Hematopoietic multipotent progenitor cell treated with erythropoietin and hydrocortisone succinate and interleukin-3 and kit ligand, for 6 days (in vitro differentiated cells): ENCODE measurements at regions not wholly inside any gene's neighbourhood (a gene's known extent, or its start where the extent isn't known, plus 50 kb on each side); places are given as distances from the start of the nearest gene placed in this dataset.
"Not testable (repeated sequence)": the region's sequence is repeated elsewhere in the genome, so short reads cannot be mapped to it uniquely, and the experiment has no call there.

Experiments used
- DNase-seq: peaks from one replicate; pipeline ENCODE4 v3.0.0-alpha.2; 2015

DNA sequence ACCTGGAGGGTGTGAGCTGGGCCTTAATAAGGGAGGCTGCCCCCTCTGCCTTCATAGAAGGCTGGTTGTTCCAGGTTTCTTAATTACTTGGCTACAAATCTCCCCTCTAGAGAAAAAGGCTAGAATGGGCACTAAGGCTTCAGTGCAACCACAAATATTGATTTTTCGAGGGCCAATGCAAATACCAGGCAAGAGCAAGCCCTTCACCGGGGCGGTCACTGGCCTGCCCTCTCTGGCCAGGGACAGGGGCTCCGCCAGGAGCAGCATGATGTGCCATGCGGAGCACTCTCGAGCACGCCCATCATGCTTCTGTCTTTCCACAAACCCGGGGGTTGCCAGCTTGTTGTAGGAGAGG lies 127.8 kb upstream of the SPACA7 start:
- no peak for DNase-seq

DNA sequence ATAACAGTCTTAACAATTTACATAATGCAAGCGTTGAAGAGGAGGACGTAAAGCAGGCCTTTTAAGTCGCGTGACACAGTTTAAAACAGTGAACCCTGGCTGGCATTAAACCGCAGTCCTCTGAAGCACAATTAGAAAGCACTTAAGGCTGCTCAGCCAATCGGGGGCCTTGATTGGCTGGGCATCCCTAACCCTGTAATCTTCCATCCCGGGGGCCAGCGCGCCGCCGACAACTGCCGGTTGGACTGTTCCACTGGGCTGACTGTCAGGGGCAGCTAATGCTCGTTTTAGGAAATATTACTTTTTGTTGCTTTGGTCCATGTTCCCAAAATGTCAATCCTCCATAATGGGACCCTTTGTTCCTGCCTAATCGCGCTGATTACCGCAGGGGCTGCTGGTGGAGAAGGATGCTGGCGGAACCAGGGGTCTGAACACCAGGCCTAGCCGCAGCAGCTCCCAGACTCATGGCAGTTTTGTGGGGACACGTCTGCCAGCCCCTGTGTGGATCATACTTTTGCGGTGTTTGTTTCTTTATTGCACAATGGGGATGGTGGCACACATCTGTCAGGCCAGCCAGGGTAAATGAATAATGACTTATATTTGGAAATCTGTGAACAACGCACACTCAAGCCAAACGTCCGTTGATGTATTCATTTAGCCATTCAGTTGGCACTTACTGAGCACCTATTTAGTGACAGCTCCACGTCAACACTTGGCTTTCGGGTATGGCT lies 127.1 kb upstream of the SPACA7 start:
- DNase-seq = no peak

DNA sequence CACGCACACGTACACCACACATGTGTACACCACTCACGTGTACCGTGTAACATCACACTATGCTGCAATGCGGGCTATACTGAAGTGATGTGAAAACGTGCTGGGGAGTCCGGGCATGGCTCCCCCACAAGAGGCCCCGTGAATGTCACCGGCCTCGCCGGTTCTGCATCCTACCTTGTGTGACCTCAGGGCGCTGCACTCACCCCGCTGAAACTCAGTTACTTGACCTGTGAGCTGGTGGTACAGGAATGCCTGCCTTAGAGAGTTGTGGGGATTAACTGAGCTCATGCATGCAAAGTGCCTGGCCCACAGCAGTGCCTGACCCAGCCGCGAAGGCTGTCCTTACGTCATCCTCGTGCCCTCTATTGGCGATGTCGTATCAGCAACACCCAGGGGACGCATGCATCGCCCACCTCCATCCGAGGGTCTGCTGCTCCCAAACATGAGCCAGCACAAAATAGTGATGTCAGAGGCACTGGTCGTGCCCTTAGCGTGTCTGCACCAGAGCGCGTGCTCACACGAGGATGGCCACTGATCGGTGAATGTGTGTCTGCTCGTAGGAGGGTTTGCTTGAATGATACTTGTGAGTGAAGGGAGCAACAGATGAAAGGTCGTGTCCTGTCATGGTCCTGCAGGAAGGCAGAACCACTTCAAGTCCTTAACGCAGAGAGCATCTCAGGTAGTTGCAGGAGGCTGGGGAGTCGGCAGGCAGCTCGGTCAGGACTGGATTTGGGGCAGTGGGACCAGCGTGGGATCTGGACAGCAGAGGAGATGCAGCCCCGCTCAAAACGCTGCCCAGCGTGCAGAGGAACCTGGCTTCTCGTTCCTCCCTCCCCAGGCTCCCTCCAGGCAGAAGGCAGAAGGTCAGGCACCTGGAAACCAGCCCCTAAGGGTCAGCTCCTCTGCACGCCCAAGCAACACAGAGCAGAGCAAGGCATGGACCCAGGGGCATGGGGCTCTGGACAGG lies 126.2 kb upstream of the SPACA7 start:
- no peak for DNase-seq

GRCh38 chr13:112250788-112251445 lies 125.2 kb upstream of the SPACA7 start:
- DNase-seq = no peak

GRCh38 chr13:112251930-112252585 lies 124.1 kb upstream of the SPACA7 start:
- no peak for DNase-seq

DNA sequence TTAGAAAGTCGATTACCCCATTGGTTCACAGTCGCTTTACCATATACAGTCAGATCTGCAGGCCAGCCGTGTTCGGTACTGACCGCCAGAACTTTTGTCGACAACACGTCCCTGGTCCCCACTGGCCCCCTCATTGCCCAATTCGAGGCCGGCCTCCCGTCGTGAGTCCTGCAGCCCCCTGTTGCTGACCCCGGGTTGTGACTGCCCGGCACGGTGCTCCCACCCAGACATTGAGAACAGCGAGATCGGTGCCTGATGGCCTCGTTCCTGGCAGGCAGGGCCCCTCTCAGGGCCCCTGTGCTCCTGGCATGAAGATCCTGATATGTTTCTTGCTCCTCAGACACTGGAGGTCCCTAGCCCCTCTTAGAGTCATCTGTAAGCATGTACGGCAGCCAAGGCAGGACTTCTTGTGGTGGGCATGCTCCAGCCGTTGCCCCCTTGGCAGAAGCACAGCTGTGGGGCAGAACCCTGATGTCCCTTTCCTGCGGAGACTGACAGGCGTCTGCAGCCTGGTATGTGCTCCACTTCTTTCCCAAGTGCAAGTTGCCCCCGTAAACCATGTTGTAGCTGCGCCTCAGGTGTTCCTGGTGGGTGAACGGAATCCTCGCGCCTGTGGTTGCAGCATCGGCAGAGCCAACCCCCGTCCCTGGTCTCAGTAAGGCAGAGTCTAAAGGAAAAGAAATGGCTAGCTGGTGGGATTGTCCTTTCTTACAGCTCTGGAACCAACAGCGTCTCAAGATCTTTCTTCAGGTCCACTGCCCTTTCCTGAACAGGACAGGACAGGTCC lies 123.2 kb upstream of the SPACA7 start:
- DNase-seq = no peak

DNA sequence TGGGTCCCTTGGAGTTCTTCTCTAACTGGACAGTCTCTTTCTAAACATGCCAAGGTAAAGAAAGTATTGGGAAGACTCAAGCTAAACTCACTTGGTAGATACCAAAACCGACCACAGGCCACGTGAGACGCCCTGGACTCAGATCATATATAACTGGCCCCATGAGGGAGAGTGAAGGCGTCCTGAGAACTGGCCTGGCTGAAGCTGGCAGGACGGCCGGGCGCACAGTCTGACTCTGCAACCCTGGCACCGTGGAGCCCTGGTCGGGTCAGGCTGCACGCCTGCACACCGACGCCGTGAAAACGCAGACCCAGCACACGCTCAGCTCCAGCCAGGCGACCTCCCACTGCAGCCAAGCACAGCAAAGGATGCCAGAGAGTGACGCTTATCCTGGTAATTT lies 122.5 kb upstream of the SPACA7 start:
- DNase-seq = no peak

DNA sequence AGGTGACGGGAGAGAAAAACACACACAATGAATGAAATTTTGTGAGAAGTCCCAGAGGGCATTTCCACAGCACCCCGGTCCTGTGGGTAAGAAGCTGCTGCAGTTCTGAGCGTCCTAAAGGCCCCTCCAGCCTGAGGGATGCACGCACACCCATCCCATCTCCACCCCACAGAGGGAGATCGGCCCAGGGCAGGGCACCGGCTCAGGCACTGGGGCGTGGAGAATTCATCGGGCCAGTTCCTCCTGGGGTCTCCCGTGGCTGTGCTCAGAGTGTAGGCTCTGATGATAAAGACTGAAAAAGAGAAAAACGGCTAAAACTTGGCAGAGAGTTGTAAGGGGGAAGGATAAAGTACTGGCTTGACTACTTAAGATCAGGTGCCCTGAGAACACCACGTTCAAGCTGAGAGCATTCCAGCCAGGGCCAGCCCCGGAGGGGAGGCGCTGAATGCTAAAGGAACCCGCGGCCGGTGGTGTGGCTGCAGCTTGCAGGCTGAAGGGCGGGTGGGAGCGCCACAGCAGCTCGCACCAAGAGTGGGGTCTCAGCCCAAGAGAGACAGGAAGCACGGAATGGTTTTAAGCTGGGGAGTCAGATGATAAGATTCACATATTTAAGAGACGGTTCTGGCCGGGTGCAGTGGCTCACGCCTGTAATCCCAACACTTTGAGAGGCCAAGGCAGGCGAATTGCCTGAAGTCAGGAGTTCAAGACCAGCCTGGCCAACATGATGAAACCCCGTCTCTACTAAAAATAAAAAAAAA lies 121.9 kb upstream of the SPACA7 start:
- DNase-seq = no peak

DNA sequence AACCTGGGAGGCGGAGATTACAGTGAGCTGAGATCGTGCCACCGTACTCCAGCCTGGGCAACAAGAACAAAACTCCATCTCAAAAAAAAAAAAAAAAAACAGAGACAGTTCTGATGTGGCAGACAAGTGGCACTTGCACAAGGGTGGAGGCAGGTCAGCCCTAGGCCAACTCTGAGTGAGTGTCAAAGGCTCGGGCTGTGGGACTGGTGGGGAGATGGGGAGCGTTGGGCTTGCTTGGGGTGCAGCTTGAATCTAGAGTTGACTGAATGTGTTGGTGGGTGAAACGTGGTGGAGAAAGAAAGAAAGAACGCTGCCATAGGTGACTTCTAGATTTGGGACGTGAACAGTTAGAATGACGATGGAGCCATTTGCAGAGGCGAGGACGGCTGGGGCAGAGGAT lies 121.3 kb upstream of the SPACA7 start:
- no peak for DNase-seq

DNA sequence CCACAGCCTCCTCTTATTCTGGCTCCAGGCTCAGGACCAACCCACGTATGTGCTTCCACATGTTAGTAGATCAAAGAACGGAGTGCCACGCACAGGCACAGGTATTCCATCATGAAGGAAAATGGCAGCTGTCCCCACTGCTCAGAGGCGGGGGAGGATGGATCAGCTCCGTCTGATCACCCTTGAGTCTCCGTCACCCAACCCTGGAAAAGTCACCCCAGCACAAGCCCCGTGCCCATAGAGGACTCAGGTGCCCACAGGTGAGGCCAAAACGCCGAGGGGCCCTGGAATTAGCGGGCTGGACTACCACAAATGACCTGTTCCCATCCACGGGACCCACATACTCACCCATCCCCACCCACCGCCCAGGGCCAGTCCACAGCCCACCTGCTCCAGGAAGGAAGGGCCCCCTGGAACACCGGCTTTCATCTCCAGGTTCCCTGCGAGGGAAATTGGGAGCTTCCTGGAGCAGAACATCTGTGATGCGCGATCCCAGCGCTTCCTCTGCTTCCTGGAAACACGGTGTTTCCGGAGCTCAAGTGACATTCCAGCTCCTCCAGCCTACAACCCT lies 120.5 kb upstream of the SPACA7 start:
- no peak for DNase-seq

- no peak for DNase-seq
Observed at GRCh38 chr13:112256716-112257494, 119.2 kb upstream of the SPACA7 start.

- no peak for DNase-seq
Observed at GRCh38 chr13:112259511-112259910, 116.6 kb upstream of the SPACA7 start.

DNA sequence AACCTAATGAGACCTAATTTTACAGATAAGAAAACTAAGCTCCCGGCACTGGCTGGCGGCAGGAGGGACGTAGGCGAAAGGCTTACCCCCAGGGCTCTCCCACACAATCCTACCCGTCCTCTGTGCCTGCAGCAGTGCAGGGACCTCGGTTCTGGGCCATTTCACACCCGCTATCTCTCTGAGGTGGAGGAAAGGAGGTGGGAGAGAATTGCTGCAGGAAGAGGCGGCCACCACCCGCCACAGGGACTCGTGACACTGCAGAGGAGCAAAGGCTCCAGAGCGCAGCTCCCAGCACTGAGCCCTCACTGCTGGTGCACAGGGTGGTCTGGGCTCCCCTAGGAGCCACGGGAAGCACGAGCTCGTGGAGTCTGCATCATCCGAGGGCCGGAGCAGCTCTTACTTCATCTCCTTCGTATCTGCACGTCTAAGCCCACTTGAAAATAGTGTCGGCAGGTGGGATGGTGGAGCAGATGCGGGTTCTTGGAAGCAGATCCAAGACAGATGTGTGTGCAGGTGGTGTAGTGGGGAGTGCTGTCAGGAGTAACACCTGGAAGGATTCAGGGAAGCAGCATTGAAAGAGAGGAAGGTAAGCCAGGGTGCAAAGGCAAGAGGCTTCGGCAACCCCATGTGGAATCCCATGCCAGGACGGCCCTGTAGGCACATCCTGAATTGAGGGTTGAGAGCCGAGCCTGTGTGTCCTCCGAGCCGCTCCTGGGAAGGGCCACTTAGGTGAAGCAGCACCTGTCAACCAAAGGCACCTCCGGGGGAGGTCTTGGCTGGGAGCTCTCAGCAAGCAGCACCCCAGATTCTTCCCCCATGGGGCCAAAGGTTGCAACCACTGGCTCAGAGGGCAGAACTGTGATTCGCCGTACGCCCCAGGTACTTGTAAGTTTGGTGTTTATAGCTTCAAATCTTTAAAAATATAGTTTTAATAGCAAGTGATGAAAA lies 115.8 kb upstream of the SPACA7 start:
- DNase-seq = no peak

DNA sequence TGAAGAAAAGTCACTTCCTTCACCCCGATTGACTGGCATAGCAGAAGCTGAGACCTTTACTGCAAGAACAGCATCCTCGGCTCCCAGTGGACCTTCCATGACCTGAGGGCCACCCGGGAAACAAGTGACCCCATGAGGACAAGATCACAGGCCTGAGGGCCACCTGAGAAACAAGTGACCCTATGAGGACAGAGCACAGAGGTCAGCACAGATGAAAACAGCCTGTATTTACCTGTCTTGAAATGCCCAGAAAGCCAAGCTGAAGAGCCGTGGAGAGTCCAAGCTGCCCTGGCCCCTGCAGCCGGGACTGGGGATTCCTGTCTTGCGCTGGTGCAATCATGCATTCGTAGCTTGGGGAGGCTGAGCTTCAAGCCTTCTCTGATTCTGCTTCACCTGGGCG lies 114.2 kb upstream of the SPACA7 start:
- DNase-seq = no peak

DNA sequence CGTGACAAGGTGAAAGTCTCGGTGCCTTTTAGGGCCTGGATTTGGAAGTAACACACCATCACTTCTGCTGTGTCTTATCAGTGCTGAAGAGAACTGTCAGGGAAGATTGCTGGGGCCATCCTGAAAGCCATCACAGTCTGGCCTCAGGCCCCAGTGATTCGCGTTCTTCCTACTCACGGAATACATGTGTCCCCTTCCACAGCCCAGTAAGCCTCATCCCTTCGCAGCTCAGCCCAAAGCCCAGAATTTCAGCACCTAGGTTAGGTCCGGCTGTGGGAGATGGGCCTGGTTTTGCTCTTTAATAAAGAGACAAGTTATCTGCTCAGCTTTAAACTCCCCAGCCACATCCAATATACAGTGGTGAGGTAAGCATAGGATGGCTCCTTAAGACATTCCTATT lies 113.0 kb upstream of the SPACA7 start:
- DNase-seq = no peak

GRCh38 chr13:112267660-112268059 lies 108.5 kb upstream of the SPACA7 start:
- DNase-seq = no peak

DNA sequence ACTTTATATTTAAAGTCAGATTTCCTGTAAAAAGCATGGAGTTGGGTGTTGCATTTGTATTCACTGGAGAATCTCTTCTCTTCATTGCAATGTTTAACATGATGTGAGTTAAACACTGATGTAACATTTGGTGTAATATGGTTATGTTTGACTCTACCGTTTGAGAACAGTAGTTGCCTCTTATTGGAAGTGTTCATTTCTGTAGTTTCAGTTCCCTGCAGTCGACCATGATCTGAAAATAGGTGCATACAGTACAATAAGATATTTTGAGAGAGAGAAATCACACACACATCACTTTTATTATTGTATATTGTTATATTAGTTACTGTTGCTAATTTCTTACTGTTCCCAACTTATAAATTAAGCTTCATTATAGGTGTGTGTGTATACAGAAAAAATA lies 105.2 kb upstream of the SPACA7 start:
- DNase-seq = no peak

DNA sequence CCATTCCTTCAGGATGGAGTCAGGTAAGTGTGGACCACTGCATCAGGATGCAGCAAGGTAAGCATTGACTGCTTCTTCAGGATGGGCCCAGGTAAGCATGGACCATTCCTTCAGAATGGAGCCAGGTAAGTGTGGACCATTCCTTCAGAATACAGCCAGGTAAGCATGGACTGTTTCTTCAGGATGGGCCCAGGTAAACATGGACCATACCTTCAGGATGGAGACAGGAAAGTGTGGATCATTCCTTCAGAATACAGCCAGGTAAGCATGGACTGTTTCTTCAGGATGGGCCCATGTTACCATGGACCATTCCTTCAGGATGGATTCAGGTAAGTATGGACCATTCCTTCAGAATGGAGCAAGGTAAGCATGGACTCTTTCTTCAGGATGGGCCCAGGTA lies 89.4 kb upstream of the SPACA7 start:
- DNase-seq = not testable (repeated sequence)

- DNase-seq = no peak
Observed at GRCh38 chr13:112320303-112320702, 55.9 kb upstream of the SPACA7 start.
